Ovary (tissue), 3 donors: ENCODE measurements at regions not wholly inside any gene's neighbourhood (a gene's known extent, or its start where the extent isn't known, plus 50 kb on each side); places are given as distances from the start of the nearest gene placed in this dataset.

Experiments used
- POLR2A ChIP-seq: fragments of 450-650 bp; IDR thresholded peaks from one replicate; pipeline ENCODE4 v1.6.1; 2017; ENCODE audit warnings: antibody characterized with exemption, mild to moderate bottlenecking, moderate library complexity
- TF ChIP-seq, protein P1 (sequence below), 3 donors: fragments of 450-650 bp in 2 of 3; fragments of 200-600 bp in 1 of 3; IDR thresholded peaks; one replicate each; pipeline versions ENCODE4 v1.5.1 to v1.8.0; 2016 to 2022; ENCODE audit warnings: antibody characterized with exemption in 3 of 3, mild to moderate bottlenecking in 1 of 3
- donor health status: DM: no; HTN: no; CAD: no.

DNA sequence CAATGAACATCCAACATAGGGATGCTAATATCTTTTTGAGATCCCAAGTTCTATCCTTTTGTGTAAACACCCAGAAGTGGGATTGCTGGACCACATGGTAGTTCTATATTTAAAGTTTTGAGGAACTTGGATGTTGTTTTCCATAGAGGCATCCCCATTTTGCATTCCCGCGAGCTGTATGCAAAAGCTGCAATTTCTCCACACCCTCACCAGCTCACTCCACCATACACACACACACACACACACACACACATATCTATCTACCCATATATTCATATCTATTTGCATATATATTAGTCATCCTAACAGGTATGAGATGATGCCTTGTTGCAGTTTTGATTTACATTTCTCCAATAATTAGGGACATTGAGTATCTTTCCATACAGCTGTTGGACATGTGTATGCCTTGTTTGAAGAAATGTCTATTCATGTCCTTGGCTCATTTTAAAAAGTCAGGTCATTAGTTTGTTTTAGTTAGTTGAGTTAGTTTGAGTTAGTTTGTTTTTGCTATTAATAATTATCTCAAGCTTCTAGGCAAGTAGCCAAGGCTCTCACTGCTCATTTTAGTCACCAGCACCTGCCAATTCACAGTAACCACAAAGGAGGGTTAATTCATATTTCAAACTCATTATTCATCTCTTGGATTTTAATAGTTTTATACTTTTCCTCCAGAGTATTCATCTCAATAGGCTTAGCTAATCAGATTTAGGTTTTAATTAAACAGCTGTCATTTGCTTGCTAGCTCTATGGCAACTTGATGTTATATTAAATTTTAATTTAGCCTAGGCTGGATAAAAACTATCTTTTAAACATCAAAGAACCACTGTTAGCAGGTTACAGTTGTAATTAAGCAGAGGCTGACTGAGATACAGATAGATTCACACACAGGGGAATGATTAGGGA is 1435.9 kb upstream of the TMEM132C start:
- TF ChIP-seq, protein P1, sequence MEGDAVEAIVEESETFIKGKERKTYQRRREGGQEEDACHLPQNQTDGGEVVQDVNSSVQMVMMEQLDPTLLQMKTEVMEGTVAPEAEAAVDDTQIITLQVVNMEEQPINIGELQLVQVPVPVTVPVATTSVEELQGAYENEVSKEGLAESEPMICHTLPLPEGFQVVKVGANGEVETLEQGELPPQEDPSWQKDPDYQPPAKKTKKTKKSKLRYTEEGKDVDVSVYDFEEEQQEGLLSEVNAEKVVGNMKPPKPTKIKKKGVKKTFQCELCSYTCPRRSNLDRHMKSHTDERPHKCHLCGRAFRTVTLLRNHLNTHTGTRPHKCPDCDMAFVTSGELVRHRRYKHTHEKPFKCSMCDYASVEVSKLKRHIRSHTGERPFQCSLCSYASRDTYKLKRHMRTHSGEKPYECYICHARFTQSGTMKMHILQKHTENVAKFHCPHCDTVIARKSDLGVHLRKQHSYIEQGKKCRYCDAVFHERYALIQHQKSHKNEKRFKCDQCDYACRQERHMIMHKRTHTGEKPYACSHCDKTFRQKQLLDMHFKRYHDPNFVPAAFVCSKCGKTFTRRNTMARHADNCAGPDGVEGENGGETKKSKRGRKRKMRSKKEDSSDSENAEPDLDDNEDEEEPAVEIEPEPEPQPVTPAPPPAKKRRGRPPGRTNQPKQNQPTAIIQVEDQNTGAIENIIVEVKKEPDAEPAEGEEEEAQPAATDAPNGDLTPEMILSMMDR (IDR thresholded peaks at IDR 0.05) = no peak
- no peak for TF ChIP-seq POLR2A
